GM23338 (cell line): ENCODE measurements at regions not wholly inside any gene's neighbourhood (a gene's known extent, or its start where the extent isn't known, plus 50 kb on each side); places are given as distances from the start of the nearest gene placed in this dataset.

Experiments used
- CREB1 ChIP-seq: fragments of 250-450 bp; sonication (Bioruptor Pico); IDR thresholded peaks from 2 replicates; pipeline ENCODE4 v1.5.0; 2020; ENCODE audit warnings: low read depth, mild to moderate bottlenecking, moderate library complexity
- EZH2 ChIP-seq: fragments of 200-600 bp; sonication (generic); IDR thresholded peaks from one replicate; pipeline ENCODE4 v1.8.0; 2017; ENCODE audit warnings: antibody characterized with exemption, mild to moderate bottlenecking, low read depth; ENCODE audit not compliant: unreplicated experiment
- EZH2phosphoT487 ChIP-seq: fragments of 200-600 bp; sonication (generic); IDR thresholded peaks from one replicate; pipeline ENCODE4 v1.8.1; 2018; ENCODE audit warnings: antibody characterized with exemption; ENCODE audit not compliant: unreplicated experiment
- JUNB ChIP-seq: IDR thresholded peaks from one replicate; pipeline ENCODE4 v1.6.1; 2016; ENCODE audit warnings: antibody characterized with exemption; ENCODE audit not compliant: unreplicated experiment
- POLR2AphosphoS5 ChIP-seq: IDR thresholded peaks from 2 replicates; pipeline ENCODE4 v1.6.1; 2016; ENCODE audit warnings: antibody characterized with exemption, low read depth
- ZNF331 ChIP-seq: fragments of 250-450 bp; sonication (Bioruptor Pico); IDR thresholded peaks from 2 replicates; pipeline ENCODE4 v1.5.0; 2020; ENCODE audit warnings: low read depth, mild to moderate bottlenecking, moderate library complexity
- TF ChIP-seq, protein P1 (sequence below), 2 experiments: fragments of 200-600 bp in 1 of 2; sonication (generic) in 1 of 2; conservative IDR thresholded peaks; 2 replicates each; pipeline versions ENCODE4 v1.5.1 to v1.6.1; 2016 to 2017; ENCODE audit warnings: antibody characterized with exemption in 2 of 2, low read depth in 2 of 2, mild to moderate bottlenecking in 2 of 2, moderate library complexity in 1 of 2

- TF ChIP-seq, protein P1, sequence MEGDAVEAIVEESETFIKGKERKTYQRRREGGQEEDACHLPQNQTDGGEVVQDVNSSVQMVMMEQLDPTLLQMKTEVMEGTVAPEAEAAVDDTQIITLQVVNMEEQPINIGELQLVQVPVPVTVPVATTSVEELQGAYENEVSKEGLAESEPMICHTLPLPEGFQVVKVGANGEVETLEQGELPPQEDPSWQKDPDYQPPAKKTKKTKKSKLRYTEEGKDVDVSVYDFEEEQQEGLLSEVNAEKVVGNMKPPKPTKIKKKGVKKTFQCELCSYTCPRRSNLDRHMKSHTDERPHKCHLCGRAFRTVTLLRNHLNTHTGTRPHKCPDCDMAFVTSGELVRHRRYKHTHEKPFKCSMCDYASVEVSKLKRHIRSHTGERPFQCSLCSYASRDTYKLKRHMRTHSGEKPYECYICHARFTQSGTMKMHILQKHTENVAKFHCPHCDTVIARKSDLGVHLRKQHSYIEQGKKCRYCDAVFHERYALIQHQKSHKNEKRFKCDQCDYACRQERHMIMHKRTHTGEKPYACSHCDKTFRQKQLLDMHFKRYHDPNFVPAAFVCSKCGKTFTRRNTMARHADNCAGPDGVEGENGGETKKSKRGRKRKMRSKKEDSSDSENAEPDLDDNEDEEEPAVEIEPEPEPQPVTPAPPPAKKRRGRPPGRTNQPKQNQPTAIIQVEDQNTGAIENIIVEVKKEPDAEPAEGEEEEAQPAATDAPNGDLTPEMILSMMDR (conservative IDR thresholded peaks at IDR 0.05; ENCODE audit: low read depth in 2 of 2): no peak
- no peak for TF ChIP-seq POLR2AphosphoS5
- no peak for TF ChIP-seq EZH2
- TF ChIP-seq EZH2phosphoT487: no peak
- TF ChIP-seq ZNF331: no peak
- no peak for TF ChIP-seq JUNB
- TF ChIP-seq CREB1 (CRISPR knock-in tag): no peak
These were observed 62.5 kb downstream of the EXOSC2 start for GRCh38 chr9:130756037-130756436.
